Midbrain (tissue), 1 donor: ENCODE measurements at regions not wholly inside any gene's neighbourhood (a gene's known extent, or its start where the extent isn't known, plus 50 kb on each side); places are given as distances from the start of the nearest gene placed in this dataset.
"Not testable (repeated sequence)": the region's sequence is repeated elsewhere in the genome, so short reads cannot be mapped to it uniquely, and the experiment has no call there.

ENCODE experiments used
- DNase-seq: peaks from one replicate; lab custom pipeline; 2025; lab: John Stamatoyannopoulos, UW

DNA sequence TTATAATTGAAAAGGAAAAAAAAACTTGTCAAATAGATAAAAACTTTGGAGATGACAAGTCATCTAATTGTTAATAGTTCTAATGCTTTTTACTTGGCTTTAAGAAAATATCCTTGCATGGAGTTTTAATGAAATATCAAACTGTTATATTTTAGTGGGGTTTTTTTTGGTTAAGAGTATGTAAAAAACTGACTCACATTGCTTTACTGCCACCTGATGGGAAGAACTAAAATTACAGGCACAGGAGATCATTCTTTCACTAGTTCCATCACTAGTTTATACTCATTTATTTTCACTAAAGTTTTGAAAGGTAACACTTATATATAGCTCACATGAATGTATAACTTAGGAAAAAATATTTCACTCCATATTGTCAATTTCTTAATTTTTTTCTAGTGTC lies 309.1 kb downstream of the LMBRD1 start:
- DNase-seq = no peak

DNA sequence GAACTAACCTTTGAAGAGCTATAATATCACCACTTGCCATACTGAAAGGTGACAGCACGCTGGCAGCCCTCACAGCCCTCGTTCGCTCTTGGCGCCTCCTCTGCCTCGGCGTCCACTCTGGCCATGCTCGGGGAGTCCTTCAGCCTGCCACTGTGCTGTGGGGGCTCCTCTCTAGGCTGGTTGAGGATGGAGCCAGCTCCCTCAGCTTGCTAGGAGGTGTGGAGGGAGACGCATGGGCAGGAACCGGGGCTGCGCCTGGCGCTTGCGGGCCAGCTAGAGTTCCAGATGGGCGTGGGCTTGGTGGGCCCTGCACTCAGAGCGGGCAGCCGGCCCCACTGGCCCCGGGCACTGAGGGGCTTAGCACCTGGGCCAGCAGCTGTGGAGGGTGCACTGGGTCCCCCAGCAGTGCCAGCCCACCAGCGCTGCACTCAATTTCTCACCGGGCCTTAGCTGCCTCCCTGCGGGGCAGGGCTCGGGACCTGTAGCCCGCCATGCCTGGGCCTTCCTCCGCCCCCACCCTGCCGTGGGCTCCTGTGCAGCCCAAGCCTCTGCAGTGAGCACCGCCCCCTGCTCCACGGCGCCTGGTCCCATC lies 329.7 kb downstream of the LMBRD1 start:
- DNase-seq = no peak

DNA sequence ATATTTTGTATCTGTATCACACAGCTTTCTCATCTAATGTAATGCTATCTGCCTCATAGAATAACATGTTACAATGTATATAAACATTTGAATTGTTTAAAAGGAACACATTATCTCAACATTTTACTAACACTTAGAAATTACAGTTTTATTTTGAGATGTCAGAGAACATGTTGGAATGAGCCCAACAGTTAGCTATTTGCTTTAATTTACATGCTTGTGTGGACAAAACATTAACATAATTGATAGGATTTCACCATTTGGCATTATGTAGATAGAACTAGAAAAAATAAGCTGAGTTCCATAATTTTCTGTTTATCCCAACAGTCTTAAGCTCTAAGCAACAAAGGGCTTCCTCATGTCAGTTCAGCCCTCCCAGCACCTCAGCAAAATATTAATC lies 330.9 kb downstream of the LMBRD1 start:
- no peak for DNase-seq

DNA sequence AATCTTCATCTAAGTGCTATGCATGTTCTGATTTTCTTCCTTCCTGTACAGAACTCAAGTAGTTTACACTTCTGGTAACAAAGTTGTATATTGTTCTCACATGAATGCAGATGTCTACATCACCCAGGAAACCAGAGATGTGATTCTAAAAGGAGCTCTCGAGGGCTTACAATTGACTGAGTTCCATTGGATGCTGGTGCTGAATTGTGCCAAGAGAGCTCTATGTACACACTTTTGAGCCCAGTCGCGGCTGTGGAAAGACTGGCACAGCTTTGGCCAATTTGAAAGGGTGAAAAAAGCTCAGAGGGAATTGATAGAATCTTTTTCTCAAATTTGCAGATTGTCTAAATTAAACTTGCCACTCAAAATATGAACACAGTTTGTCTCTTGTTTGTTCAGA lies 340.7 kb downstream of the LMBRD1 start:
- DNase-seq = peak; percentile 70

DNA sequence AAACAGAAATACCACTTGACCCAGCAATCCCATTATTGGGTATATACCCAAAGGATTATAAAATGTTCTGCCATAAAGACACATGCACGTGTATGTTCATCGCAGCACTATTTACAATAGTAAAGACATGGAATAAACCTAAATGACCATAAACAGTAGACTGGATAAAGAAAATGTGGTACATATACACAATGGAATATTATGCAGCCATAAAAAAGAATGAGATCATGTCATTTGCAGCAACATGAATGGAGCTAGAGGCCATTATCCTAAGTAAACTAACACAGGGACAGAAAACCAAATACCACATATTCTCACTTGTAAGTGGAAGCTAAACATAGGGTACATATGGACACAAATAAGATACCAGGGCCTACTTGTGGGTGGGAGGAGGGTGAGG lies 342.2 kb downstream of the LMBRD1 start:
- not testable (repeated sequence) for DNase-seq

- DNase-seq = not testable (repeated sequence)
Observed at GRCh38 chr6:69450493-69450892, 346.3 kb downstream of the LMBRD1 start.

DNA sequence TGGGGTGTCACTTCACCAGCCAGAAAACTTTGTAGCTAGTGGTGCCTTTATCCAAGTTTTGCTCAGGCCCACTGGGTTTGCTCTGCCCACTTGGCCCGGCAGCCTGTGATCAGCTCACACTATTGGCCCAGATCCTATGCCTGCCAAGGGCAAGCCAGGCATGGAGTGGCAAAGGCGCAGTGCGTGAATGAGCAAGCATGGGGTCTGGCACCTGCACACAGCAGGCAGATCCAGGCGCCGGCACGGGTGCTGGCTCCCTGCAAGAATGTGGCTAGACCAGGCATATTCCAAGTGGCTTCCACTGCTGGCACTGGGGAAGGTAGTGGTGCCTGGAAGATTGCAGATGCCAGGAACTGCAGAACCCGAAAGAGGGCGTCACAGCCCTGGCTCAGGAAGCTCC lies 346.9 kb downstream of the LMBRD1 start:
- DNase-seq = no peak
